Uterus (tissue), 3 donors: ENCODE measurements at regions not wholly inside any gene's neighbourhood (a gene's known extent, or its start where the extent isn't known, plus 50 kb on each side); places are given as distances from the start of the nearest gene placed in this dataset.

Experiments used
- DNase-seq, 2 donors: peaks; one replicate each; pipeline ENCODE4 v3.0.0-alpha.2; 2019 to 2020
- H3K27ac ChIP-seq, 2 donors: fragments of 200-600 bp; sonication (generic); 1 replicate in 1 of 2; 2 replicates in 1 of 2; pipeline ENCODE4 v1.5.1; 2016 to 2018
- H3K27me3 ChIP-seq, 2 donors: fragments of 200-600 bp; sonication (generic); one replicate each; pipeline ENCODE4 v1.5.1; 2018 to 2019; ENCODE audit warnings: control low read depth in 1 of 2
- H3K36me3 ChIP-seq, 2 donors: fragments of 200-600 bp; sonication (generic); one replicate each; pipeline ENCODE4 v1.5.1; 2019; ENCODE audit warnings: control low read depth in 1 of 2
- H3K4me1 ChIP-seq, 2 donors: fragments of 200-600 bp; sonication (generic); one replicate each; pipeline ENCODE4 v1.5.1; 2018 to 2019; ENCODE audit warnings: control low read depth in 1 of 2
- H3K4me3 ChIP-seq, 2 donors: fragments of 200-600 bp; sonication (generic); 1 replicate in 1 of 2; 2 replicates in 1 of 2; pipeline ENCODE4 v1.5.1; 2018 to 2019; ENCODE audit warnings: mild to moderate bottlenecking in 1 of 2
- H3K9me3 ChIP-seq, 2 donors: fragments of 200-600 bp; sonication (generic); one replicate each; pipeline ENCODE4 v1.5.1; 2019; ENCODE audit warnings: control low read depth in 1 of 2
- CTCF ChIP-seq, 4 experiments: fragments of 200-600 bp in 2 of 4; fragments of 450-650 bp in 2 of 4; sonication (generic) in 2 of 4; IDR thresholded peaks; one replicate each; pipeline ENCODE4 v1.5.1; 2016 to 2019; ENCODE audit warnings: antibody characterized with exemption in 4 of 4, mild to moderate bottlenecking in 2 of 4, moderate library complexity in 1 of 4
- POLR2A ChIP-seq, 2 donors: fragments of 450-650 bp; IDR thresholded peaks; one replicate each; pipeline ENCODE4 v1.6.1; 2016; ENCODE audit warnings: antibody characterized with exemption in 2 of 2, mild to moderate bottlenecking in 1 of 2, moderate library complexity in 1 of 2
- intact Hi-C: fragments of 100-400 bp; cut with DNase I; formaldehyde crosslinking; loops from one replicate; pipeline ENCODE4 v1.15.1; 2023; ENCODE audit warnings: low total_unique reads
- donor health status: DM: yes; HTN: yes; CAD: no.

- intact Hi-C loops = no loop called here
- Histone ChIP-seq H3K9me3 (no peaks in the 10 kb centered on the region), H3K27ac (no peak overlapping the region), H3K27me3 (no peaks in the 10 kb centered on the region), H3K4me3 (no peak overlapping the region), H3K4me1 (no peaks in the 10 kb centered on the region), H3K36me3 (no peaks in the 10 kb centered on the region)
- TF ChIP-seq CTCF (IDR thresholded peaks at IDR 0.05) (no peak), POLR2A (IDR thresholded peaks at IDR 0.05) (no peak)
- no peak for DNase-seq
Measured at GRCh38 chr5:106814961-106815360, 855.8 kb downstream of the EFNA5 start.

GRCh38 chr5:106801554-106801953 is 869.2 kb downstream of the EFNA5 start:
- no peaks in the 10 kb centered on the region for H3K27me3 ChIP-seq
- H3K36me3 ChIP-seq = no peaks in the 10 kb centered on the region
- no peak overlapping the region for H3K4me3 ChIP-seq
- no peak for DNase-seq
- no peaks in the 10 kb centered on the region for H3K4me1 ChIP-seq
- no peaks in the 10 kb centered on the region for H3K9me3 ChIP-seq
- TF ChIP-seq CTCF (IDR thresholded peaks at IDR 0.05) (no peak), POLR2A (IDR thresholded peaks at IDR 0.05) (no peak)
- intact Hi-C loops = no loop called here
- H3K27ac ChIP-seq = no peak overlapping the region

GRCh38 chr5:106797996-106798395 is 872.7 kb downstream of the EFNA5 start:
- DNase-seq = no peak
- H3K4me3 ChIP-seq = no peak overlapping the region
- H3K9me3 ChIP-seq = no peaks in the 10 kb centered on the region
- no peak overlapping the region for H3K27ac ChIP-seq
- H3K36me3 ChIP-seq = no peaks in the 10 kb centered on the region
- TF ChIP-seq CTCF (IDR thresholded peaks at IDR 0.05) (no peak), POLR2A (IDR thresholded peaks at IDR 0.05) (no peak)
- H3K27me3 ChIP-seq = no peaks in the 10 kb centered on the region
- H3K4me1 ChIP-seq = no peaks in the 10 kb centered on the region
- intact Hi-C loops = no loop called here

DNA sequence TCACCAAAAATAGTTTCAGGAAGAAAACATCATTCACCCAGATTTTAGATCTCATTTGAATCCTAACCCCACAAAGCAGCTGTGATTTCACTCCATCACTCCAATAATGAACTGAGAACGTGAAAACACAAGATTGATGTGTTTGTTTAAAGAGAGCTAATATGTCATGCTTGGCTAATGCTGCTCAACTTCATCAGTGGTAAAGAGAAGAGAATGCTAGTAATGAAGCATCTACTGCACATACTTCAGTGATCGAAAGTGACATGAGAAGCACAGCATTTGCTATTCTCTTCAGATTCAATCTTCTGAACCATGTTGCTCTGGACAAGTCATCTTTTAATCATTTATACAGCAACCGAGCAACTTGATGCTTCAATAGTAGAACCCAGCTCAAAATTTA is 874.7 kb downstream of the EFNA5 start:
- no peak overlapping the region for H3K4me3 ChIP-seq
- H3K36me3 ChIP-seq = no peaks in the 10 kb centered on the region
- no peak for TF ChIP-seq POLR2A (IDR thresholded peaks at IDR 0.05)
- no peak for TF ChIP-seq CTCF (IDR thresholded peaks at IDR 0.05)
- intact Hi-C loops = no loop called here
- no peaks in the 10 kb centered on the region for H3K27me3 ChIP-seq
- DNase-seq = no peak
- H3K27ac ChIP-seq = no peak overlapping the region
- H3K9me3 ChIP-seq = no peaks in the 10 kb centered on the region
- no peaks in the 10 kb centered on the region for H3K4me1 ChIP-seq

DNA sequence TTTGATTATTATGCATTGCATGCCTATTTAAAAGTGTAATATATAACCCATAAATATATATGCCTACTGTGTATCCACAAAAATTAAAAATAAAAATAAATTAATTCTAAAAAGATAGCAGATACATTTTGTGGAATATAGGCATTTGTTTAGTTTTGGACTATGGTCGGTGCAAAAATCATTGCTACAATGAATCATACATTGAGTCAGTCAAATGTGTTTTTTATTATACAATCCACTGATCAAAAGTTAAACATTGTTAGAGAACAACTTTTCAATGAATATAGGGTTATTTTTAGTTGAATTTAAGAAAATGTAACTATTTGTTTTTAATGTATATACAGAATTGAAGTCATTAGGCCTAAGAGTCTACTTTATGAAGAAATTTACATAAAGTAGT is 885.9 kb downstream of the EFNA5 start:
- Histone ChIP-seq H3K36me3 (no peaks in the 10 kb centered on the region), H3K9me3 (no peaks in the 10 kb centered on the region), H3K27ac (no peak overlapping the region), H3K27me3 (no peaks in the 10 kb centered on the region), H3K4me3 (no peak overlapping the region), H3K4me1 (no peaks in the 10 kb centered on the region)
- TF ChIP-seq POLR2A (IDR thresholded peaks at IDR 0.05) = no peak
- no peak for TF ChIP-seq CTCF (IDR thresholded peaks at IDR 0.05)
- no peak for DNase-seq
- intact Hi-C loops = no loop called here
